NCI-H510A treated with DMSO at 0.1 percent for 48 hours (cell line): ENCODE measurements at regions not wholly inside any gene's neighbourhood (a gene's known extent, or its start where the extent isn't known, plus 50 kb on each side); places are given as distances from the start of the nearest gene placed in this dataset.
"Not testable (repeated sequence)": the region's sequence is repeated elsewhere in the genome, so short reads cannot be mapped to it uniquely, and the experiment has no call there.

Experiments used
- DNase-seq: peaks from one replicate; lab custom pipeline; 2025; lab: John Stamatoyannopoulos, UW

- DNase-seq = no peak
These were observed 615.1 kb upstream of the SGCD start for GRCh38 chr5:155711882-155712281.

DNA sequence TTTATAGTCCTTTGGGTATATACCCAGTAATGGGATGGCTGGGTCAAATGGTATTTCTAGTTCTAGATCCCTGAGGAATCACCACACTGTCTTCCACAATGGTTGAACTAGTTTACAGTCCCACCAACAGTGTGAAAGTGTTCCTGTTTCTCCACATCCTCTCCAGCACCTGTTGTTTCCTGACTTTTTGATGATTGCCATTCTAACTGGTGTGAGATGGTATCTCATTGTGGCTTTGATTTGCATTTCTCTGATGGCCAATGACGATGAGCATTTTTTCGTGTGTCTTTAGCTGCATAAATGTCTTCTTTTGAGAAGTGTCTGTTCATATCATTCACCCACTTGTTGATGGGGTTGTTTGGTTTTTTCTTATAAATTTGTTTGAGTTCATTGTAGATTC is 612.5 kb upstream of the SGCD start:
- not testable (repeated sequence) for DNase-seq

- no peak for DNase-seq
These were observed 600.7 kb upstream of the SGCD start for GRCh38 chr5:155726267-155726666.

- DNase-seq = no peak
These were observed 599.3 kb upstream of the SGCD start for GRCh38 chr5:155727512-155728145.

- DNase-seq = peak; percentile 37
These were observed 598.7 kb upstream of the SGCD start for GRCh38 chr5:155728146-155728856.

DNA sequence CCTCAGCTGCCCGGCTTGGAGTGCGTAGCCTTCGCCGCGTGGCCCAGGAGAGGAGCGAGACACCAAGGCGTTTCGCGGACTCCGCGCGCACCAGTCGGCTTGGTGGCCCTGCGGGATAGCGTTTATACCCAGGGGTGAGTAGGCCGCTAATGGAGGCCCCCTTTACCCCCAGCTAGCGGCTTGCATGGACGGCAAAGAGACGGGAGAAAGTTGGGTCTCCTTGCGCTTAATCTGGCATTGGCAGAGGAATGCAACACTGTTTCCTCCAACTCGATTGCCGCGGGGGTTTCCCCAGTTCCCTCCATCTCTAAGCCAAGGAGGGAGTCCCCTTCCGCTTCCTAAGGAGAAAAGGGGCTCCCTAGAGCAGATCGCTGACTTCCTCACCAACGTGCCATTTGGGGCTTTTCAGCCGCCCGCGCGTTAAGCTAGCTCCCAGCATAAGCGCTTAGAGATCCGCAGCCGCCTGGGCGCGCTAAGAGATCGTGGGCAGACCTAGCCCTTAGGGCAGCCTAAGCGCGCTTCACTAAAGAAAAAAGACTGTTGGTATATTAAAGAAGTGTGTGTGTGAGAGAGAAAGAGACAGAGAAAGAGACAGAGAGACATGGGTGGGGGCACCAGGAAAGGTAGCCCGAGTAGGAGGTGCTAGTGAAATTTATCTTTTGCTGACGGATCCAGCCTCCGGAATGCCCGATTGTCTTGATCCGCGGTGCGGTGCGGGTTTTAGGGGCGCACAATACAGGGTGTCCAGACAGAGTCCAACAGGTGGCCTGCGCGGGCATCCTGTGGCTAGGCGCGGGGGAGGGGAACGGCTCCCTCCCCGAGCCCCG is 597.9 kb upstream of the SGCD start:
- DNase-seq = peak; percentile 17

GRCh38 chr5:155729684-155730059 is 597.3 kb upstream of the SGCD start:
- no peak for DNase-seq

DNA sequence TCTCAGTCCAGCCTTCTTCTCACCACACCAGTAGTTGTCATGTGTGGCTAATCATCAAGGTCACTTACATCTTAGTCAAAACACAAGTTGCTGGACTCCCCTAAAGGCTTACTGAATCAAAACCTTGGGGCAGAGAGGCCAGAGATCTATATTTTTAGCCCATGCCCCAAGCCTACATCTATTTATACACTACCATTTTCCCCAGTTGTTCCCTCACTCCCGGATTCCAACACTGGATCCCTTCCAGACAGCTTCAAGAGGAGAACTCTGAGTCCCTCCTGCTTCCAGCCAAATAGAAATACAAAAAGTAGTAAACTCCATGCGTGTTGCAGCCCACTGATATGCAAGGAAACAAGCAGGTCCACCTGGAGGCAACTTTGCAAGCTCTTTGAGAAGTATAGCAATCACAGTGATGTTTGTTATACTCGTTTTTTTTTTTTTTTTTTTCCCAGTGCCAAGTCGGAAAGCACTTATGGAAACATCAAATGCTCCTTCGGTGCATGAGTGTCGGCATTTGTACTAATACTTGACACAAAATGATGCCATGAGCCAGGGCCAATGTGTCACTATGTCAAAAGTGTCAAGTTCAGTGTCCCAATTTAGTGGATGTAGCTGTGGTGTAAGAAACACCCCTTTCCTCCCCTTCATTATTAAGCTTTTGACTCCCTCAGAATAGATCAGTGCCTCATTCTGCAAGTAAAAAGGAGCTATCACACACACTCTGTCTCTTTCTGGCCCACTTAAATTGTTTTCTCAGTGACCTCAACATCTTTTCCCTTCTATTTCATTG is 594.2 kb upstream of the SGCD start:
- DNase-seq = no peak

GRCh38 chr5:155733935-155734334 is 593.0 kb upstream of the SGCD start:
- no peak for DNase-seq

GRCh38 chr5:155735388-155735787 is 591.6 kb upstream of the SGCD start:
- peak; percentile 9 for DNase-seq

GRCh38 chr5:155738616-155739015 is 588.3 kb upstream of the SGCD start:
- DNase-seq = no peak

DNA sequence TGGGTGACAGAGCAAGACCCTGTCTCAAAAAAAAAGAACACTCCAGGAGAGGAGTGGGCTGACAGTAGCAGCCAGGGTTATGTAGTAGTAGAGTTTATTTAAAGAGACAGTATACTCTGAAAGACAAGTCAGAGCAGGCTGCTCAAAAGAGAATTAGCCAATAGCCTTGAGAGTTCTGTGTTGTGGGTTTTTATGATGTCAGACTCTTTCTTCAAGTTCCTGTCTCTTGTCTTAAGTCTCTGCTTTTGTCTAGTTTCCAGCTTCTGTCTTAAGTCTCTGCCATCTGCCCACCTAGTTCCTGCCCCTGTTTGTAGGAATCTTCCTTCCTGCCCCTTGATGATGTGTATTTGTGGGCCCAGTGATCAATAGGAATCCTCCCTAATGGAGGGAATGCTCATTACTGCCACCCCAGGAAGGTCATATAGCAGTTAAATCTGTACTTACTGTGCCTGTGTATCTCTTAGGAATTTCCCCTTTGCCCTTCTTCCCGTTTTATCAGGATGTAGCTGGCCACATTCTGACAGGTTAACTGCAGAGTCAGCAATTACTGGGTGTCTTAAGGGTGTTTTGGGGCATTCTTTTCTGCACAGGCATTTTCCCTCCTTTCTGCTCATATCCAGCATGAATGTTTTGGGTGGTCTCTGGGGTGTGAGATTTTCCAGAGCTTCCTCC is 580.5 kb upstream of the SGCD start:
- DNase-seq = no peak

GRCh38 chr5:155750101-155750500 is 576.9 kb upstream of the SGCD start:
- DNase-seq = no peak

- DNase-seq = no peak
These were observed 576.4 kb upstream of the SGCD start for GRCh38 chr5:155750571-155750970.

DNA sequence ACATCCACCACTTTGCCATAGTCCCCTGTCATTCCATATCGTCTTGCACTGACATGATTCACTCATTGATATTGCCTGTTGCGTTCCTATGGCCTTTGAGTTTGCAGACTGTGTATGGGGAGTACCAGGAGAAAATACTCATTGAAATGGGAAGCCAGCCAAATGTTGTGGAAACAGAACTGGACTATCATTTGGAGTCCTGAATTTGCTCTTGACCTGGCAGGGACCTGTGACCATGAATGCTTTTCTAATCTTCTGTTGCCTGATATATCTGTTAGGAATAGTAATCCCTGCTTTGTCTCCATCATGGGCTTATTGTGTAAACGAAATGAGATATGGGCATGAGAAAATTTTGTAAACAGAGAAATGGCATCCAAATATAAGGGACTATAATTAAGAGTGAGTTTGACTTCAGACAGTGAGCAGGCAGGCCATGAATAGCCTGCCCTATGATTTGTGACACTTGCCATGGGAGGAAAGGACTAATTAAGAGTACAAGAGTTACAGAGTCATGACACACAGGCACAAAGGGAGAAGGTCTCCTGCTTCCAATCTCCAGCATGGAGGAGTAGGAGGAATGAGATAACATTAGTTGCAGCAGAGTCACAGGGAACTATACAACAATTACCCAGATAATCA is 572.9 kb upstream of the SGCD start:
- DNase-seq = no peak

DNA sequence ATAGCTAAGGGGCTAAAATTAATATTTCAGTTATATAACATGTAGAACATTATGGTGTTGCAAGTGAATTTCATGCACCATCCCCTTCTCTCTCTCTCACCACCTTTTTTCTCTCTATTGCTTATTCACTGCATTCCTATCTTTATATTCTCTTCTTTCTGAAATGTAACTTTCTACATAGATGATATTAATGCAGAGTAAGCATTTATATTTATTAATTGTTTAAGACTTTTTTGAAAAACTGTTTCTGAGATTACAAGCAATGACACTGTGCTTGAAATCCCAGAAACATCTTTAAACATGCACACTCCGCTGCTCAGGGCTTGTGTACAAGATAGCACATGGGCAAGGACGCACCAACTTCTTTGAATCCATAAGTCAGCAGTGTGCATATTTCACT is 567.7 kb upstream of the SGCD start:
- no peak for DNase-seq

- no peak for DNase-seq
These were observed 567.0 kb upstream of the SGCD start for GRCh38 chr5:155759984-155760383.

DNA sequence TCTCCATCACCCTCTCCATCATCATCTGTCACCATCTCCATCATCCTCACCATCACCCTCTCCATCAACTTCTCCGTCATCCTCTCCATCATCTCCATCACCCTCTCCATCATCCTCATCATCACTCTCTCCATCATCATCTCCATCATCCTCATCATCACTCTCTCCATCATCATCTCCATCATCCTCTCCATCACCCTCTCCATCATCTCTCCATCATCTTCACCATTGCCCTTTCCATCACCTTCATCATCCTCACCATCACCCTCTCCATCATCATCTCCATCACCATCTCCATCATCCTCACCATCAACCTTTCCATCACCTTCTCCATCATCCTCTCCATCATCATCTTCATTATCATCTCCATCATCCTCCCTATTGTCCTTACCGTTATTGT is 565.5 kb upstream of the SGCD start:
- no peak for DNase-seq

GRCh38 chr5:155765715-155766114 is 561.2 kb upstream of the SGCD start:
- DNase-seq = no peak

DNA sequence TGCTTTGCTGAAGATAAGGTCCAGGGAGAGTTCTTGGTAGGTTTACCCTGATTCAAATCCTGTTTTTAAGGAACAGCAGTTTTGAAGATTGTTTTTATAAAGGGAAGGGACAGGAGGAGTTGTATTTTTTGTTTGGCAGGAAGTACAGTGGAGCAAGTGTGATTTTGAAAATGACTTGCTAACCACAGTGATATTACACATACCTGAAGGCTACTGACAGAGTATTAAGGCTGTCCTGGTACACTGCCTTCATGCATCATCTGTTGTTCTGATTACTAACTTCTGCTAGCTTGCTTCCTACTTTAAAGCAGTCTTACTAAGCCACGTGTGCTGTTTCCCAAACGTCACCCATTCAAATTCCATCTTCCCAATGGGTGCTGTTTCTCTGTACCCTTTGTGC is 559.5 kb upstream of the SGCD start:
- DNase-seq = no peak

DNA sequence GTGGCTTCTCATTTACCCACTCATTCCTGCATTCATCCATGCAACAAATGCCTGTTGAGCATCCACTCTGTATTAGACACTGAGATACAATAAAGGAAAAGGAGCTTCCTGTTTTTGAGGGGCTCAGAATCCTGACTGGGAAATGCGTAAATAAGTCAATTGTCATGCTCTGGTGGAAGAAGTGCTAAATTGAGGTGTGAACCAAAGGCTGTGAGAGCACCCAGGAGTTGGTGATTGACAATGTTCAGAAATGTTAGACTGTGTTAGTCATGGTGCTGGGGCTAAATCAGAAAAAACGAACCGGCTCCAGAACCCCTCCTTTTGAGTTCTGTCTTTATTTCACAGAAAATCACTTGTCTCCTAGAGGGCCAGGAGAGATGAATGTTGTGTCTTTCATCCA is 558.6 kb upstream of the SGCD start:
- no peak for DNase-seq
